Large intestine (tissue), 3 donors: ENCODE measurements at regions not wholly inside any gene's neighbourhood (a gene's known extent, or its start where the extent isn't known, plus 50 kb on each side); places are given as distances from the start of the nearest gene placed in this dataset.

Source experiments
- DNase-seq, 2 donors: peaks; one replicate each; pipeline versions ENCODE4 v3.0.0 to v3.0.0-alpha.2; 2013
- H3K27ac ChIP-seq: one replicate; pipeline ENCODE4 v1.5.1; 2013; ENCODE audit warnings: low read length
- H3K27me3 ChIP-seq: 2 replicates; pipeline ENCODE4 v1.6.1; 2013; ENCODE audit warnings: low read length; ENCODE audit not compliant: control insufficient read depth, insufficient read depth
- H3K36me3 ChIP-seq: 2 replicates; pipeline ENCODE4 v1.6.1; 2013; ENCODE audit warnings: low read length; ENCODE audit not compliant: control insufficient read depth, insufficient read depth
- H3K4me1 ChIP-seq: one replicate; pipeline ENCODE4 v1.6.1; 2013; ENCODE audit warnings: low read length; ENCODE audit not compliant: control insufficient read depth, insufficient read depth
- H3K4me3 ChIP-seq: one replicate; pipeline ENCODE4 v1.5.1; 2013; ENCODE audit warnings: low read length
- H3K9me3 ChIP-seq: one replicate; pipeline ENCODE4 v1.6.1; 2013; ENCODE audit warnings: mild to moderate bottlenecking, low read depth, low read length, moderate library complexity; ENCODE audit not compliant: control insufficient read depth
- WGBS: methylation state at CpG from one replicate; pipeline ENCODE4 v1.1.5; 2013; ENCODE audit warnings: low lambda C conversion rate; ENCODE audit not compliant: insufficient coverage; 5-methylcytosine and 5-hydroxymethylcytosine counted together

DNA sequence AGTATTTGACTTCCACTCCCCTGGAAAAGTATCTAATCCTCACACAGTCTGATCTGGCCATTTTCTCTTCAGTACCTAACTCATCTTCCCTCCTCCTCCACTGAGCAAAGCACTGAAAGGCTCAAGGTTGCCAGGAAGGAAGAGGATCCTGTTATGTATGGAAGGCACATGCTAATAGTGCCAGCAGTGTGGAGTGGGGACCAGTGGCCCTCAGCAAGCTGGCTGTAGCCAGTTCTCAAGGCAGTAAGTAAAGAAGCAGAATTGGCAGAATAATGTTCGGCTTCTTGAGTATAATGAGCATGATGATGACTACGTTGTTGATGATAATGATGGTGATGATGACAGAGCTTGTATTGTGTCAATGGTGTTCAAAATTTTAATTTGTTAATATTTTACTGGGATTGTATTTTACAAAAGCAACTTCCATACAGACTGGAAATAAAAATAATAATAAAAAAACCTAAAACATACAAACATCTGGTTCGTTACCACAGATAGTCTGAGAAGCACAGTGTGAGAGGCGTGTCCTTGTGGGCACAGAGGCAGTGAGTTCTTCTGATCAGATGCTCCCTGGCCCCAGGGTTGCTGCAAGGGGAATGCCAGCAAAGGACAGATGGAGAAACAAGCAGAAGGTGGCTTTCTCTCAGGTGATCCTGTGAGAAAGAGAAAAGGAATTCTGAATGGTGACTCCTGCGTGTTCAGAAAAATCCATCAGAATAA lies 528.8 kb downstream of the CMPK2 start:
- Histone ChIP-seq H3K4me1 (no peaks in the 10 kb centered on the region), H3K27ac (no peak overlapping the region), H3K9me3 (no peaks in the 10 kb centered on the region), H3K4me3 (no peak overlapping the region), H3K27me3 (no peaks in the 10 kb centered on the region), H3K36me3 (no peaks in the 10 kb centered on the region)
- no peak for DNase-seq
- WGBS: 80% methylated on average over 4 of the region's 5 CpGs

DNA sequence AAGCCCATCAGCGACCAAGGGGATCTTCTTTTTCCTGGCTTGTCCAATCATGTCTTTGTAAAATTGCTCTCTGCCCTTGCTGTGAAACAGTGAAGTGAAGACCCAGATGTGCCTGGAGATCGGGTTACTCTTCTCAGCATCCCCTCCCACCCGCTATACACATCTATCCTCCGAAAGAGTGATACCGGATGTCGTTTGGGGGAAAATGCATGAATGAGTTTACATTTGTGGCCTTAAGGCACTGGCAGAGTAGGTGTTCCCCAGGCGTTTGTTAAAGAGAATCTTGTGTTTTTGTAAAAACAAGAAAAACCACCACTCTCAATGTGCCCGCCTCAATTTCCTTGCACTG lies 528.3 kb downstream of the CMPK2 start:
- H3K9me3 ChIP-seq: no peaks in the 10 kb centered on the region
- WGBS: 100% methylated on average over 1 of the region's 8 CpGs
- H3K27ac ChIP-seq: no peak overlapping the region
- no peaks in the 10 kb centered on the region for H3K27me3 ChIP-seq
- H3K36me3 ChIP-seq: no peaks in the 10 kb centered on the region
- H3K4me3 ChIP-seq: no peak overlapping the region
- no peaks in the 10 kb centered on the region for H3K4me1 ChIP-seq
- no peak for DNase-seq

DNA sequence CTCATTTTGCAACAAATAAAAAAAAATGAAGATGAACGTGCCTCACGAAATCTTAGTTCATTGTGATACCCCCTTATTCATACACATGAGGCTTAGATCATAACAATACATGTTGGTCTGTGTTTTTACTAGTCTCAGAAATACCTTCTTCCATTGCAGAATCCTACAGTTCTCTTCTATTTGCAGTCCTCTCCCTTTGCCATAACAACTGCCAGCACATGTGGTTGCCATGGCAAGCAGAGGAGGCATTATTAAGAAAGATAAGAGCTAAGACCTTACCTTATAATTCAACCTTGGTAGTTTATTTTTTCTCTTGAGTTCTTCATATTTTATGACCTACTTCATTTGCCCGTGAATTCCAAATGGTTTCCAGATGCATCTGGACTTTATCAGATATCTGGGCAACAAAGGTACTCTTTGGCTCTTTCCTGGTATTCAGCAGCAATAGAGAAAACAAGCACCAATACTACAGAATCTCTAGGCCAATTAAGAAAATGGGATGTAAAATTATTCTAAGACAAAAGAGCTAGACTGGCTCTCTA lies 524.0 kb downstream of the CMPK2 start:
- Histone ChIP-seq H3K27me3 (no peaks in the 10 kb centered on the region), H3K4me3 (no peak overlapping the region), H3K9me3 (no peaks in the 10 kb centered on the region), H3K36me3 (no peaks in the 10 kb centered on the region), H3K4me1 (no peaks in the 10 kb centered on the region), H3K27ac (no peak overlapping the region)
- WGBS: 100% methylated on average over 1 of the region's 3 CpGs
- no peak for DNase-seq

DNA sequence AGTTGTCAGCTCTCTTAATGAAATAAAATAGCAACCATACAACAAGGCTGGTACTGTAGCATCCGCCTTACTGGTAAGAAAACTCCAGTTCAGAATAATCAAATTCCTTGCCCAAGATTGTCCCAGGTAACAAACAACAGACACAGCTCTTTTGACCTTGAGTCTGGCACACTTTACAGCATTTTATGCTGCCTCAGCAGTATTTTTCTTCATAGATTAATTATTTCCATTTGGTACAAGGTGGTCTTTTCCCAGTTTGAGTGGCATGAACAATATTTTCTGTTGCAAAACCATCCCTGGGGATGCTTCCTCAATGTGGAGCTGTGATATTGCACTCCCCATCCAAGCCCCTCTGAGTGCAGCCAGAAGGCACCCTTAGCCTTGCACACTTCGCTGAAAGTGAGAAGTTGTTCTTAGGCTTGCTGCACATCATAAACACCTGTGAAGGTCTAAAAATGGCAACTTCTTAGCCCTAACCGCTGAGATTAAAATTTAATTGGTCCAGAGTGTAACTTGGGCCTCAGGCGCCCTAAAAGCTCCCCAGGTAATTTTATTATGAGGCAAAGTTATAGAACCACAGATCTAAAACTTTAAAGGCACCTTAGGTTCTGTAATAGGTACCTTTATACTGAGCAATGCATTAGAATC lies 523.3 kb downstream of the CMPK2 start:
- Histone ChIP-seq H3K36me3 (no peaks in the 10 kb centered on the region), H3K4me3 (no peak overlapping the region), H3K27ac (no peak overlapping the region), H3K9me3 (no peaks in the 10 kb centered on the region), H3K4me1 (no peaks in the 10 kb centered on the region), H3K27me3 (no peaks in the 10 kb centered on the region)
- no peak for DNase-seq
- no CpG with 5 or more reads among the region's 4 CpGs for WGBS

DNA sequence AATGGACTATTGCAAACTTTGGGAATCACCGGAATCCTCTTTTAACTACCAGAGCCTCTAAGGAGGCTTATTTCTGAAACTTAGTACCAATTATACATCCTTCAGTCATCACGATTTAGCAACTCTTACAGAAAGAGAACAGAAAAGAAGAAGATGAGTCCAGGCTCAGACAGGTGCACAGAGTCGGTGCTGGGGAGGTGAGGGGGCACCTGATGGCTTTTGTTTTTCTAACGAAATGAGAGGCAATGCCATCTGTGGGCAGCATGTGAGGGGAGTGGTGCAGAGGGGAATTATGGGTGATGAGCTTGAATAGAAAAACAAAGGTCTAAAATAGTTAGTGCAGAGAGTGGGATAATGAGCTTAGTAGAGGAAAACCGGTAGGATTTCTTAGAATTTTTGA lies 522.6 kb downstream of the CMPK2 start:
- H3K27me3 ChIP-seq: no peaks in the 10 kb centered on the region
- DNase-seq: no peak
- H3K27ac ChIP-seq: no peak overlapping the region
- no peaks in the 10 kb centered on the region for H3K36me3 ChIP-seq
- no peaks in the 10 kb centered on the region for H3K4me1 ChIP-seq
- no peak overlapping the region for H3K4me3 ChIP-seq
- no peaks in the 10 kb centered on the region for H3K9me3 ChIP-seq
- WGBS: 100% methylated on average over 2 of the region's 5 CpGs

DNA sequence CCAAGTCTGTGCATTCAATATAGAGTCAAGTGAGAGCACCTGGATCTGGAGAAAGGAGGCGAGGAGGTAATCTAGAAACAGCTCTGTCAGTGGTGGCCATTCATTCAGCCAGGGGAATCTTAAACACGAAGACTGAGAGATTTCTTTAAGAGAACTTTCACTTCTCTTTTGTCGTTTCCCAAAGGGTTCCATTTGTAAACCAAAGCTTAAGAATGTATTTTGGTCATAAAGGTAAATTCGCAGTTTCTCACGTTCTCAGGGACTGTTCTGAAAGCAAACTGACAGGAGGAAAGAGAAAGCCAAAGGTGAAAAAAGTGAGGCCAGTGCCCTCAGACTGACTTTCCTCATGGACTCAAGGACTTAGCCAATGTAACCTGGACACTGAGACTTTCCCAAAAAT lies 513.5 kb downstream of the CMPK2 start:
- H3K27ac ChIP-seq: no peak overlapping the region
- no peaks in the 10 kb centered on the region for H3K27me3 ChIP-seq
- WGBS: 83% methylated on average over 1 of the region's 5 CpGs
- DNase-seq: no peak
- H3K9me3 ChIP-seq: no peaks in the 10 kb centered on the region
- no peak overlapping the region for H3K4me3 ChIP-seq
- H3K4me1 ChIP-seq: peaks cover 2% of the 10 kb centered on the region
- no peaks in the 10 kb centered on the region for H3K36me3 ChIP-seq

DNA sequence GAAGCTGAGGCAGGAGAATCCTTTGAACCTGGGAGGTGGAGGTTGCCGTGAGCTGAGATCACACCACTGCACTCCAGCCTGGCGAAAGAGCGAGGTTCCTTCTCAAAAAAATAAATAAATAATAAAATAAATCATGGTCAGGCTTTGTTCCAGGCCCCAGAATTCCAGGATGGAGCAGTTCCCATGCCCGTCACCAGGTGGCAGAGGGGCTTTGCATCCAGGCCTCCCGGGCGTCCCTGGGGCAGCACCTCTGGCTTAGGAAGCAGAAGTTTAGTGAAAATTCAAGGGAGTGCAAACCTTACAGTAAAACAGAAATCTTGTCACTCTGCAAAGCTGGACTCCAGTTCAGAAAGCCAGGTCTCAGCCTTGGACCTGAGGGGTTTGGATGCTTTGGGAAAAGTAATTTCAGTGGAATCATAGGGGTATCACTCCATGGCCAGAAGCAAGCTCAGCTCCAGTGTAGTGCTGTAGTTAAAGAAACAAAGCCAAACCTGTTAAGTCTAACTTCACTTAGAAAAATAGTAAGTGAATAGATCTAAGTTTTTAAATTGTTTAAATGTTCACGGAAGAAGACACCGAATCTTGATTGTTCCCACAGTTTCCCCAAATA lies 512.7 kb downstream of the CMPK2 start:
- no peak overlapping the region for H3K27ac ChIP-seq
- no peaks in the 10 kb centered on the region for H3K9me3 ChIP-seq
- H3K4me1 ChIP-seq: peaks cover 2% of the 10 kb centered on the region
- no peaks in the 10 kb centered on the region for H3K27me3 ChIP-seq
- no peak overlapping the region for H3K4me3 ChIP-seq
- H3K36me3 ChIP-seq: no peaks in the 10 kb centered on the region
- DNase-seq: peak; percentile 35 to 55
- 37% methylated on average over 2 of the region's 8 CpGs for WGBS

DNA sequence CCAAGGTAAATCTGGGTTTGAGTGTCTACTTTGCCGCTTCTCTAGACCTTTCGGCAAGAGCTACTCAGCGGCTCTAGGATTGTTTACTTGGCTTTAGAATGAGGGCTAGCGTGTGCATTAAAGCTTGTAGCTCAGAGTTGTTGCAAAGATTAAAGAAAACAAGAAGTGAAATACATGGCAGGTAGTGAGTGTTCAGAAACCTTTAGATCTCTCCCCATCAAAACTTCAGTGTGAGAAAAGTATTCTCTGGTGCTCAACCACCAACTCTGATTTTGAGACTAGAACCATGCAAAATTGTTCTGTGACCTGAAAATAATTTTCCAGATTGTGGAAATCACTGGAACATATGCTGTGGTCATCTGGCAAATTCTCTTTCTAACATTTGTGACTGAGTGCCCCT lies 512.0 kb downstream of the CMPK2 start:
- Histone ChIP-seq H3K27me3 (no peaks in the 10 kb centered on the region), H3K9me3 (no peaks in the 10 kb centered on the region), H3K4me3 (no peak overlapping the region), H3K36me3 (no peaks in the 10 kb centered on the region), H3K27ac (no peak overlapping the region), H3K4me1 (peaks cover 2% of the 10 kb centered on the region)
- no peak for DNase-seq
- WGBS: no CpG with 5 or more reads among the region's 4 CpGs

DNA sequence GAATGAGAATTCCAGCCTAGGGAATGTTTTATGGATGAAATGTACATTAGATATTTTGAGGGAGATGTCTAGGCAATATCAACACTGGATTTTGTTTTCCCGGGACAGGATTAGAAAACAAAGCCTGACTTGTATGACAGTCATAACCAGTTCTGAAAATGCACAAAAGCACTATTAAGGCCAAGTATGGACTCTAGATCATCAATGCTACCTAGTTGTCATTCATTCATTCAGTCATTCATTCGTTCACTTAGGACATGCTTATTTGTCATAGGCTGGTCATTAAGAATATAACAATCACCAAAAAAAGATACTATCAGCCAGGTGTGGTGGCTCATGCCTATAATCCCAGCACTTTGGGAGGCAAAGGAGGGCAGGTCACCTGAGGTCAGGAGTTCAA lies 511.2 kb downstream of the CMPK2 start:
- 100% methylated on average over 1 of the region's 2 CpGs for WGBS
- no peak for DNase-seq
- H3K27ac ChIP-seq: no peak overlapping the region
- no peaks in the 10 kb centered on the region for H3K27me3 ChIP-seq
- no peaks in the 10 kb centered on the region for H3K9me3 ChIP-seq
- no peak overlapping the region for H3K4me3 ChIP-seq
- no peaks in the 10 kb centered on the region for H3K36me3 ChIP-seq
- H3K4me1 ChIP-seq: peaks cover 2% of the 10 kb centered on the region

DNA sequence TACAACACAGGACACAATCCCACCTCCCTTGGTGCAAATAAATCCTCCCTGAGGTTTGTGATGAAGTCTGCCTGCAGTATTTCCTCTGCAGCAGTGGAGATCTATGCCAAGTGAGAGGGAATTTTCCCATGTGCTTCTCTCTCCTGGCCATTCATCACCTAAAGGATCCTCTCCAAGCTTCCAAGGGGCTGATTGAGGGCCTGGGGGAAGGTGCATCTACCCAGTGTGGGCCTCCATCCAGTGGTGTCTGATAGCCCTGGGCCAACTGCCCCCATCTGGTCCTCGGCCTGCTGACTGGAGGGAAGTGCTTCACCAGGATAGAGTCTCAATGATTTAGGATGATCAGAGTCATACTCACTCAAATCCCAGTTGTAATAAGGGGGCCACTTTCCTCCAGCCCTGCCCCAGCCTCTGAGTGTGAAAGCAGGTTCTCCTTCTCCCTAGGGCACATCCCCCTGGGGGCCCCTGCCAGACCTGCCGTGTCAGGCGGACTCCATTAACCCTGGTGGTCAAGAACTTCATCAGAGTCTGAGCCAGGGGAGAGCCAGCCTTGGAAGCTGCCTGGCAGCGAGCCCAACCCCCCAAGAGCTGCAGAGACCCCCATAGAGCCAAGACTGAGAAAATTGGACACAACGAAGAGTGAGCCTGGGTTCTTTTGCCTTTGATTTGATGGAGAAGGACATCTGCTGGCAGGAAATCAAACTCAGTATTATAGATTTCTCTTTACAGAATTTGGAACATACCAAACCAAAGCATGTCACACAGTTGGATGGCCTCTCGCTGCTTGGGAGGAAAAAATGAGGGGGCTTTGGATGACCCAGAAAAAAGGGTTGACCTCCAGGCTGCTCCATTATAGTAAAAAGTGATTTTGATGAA lies 509.6 kb downstream of the CMPK2 start:
- Histone ChIP-seq H3K27ac (no peak overlapping the region), H3K36me3 (no peaks in the 10 kb centered on the region), H3K4me3 (no peak overlapping the region), H3K9me3 (no peaks in the 10 kb centered on the region), H3K4me1 (peaks cover 2% of the 10 kb centered on the region), H3K27me3 (no peaks in the 10 kb centered on the region)
- WGBS: no CpG with 5 or more reads among the region's 6 CpGs
- DNase-seq: no peak
